ENCODE measurements at regions not wholly inside any gene's neighbourhood (a gene's known extent, or its start where the extent isn't known, plus 50 kb on each side); places are given as distances from the start of the nearest gene placed in this dataset.

GRCh38 chr7:84701524-84702306, 485.1 kb downstream of the SEMA3D start:
- TF ChIP-seq, protein P1, sequence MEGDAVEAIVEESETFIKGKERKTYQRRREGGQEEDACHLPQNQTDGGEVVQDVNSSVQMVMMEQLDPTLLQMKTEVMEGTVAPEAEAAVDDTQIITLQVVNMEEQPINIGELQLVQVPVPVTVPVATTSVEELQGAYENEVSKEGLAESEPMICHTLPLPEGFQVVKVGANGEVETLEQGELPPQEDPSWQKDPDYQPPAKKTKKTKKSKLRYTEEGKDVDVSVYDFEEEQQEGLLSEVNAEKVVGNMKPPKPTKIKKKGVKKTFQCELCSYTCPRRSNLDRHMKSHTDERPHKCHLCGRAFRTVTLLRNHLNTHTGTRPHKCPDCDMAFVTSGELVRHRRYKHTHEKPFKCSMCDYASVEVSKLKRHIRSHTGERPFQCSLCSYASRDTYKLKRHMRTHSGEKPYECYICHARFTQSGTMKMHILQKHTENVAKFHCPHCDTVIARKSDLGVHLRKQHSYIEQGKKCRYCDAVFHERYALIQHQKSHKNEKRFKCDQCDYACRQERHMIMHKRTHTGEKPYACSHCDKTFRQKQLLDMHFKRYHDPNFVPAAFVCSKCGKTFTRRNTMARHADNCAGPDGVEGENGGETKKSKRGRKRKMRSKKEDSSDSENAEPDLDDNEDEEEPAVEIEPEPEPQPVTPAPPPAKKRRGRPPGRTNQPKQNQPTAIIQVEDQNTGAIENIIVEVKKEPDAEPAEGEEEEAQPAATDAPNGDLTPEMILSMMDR (conservative IDR thresholded peaks at IDR 0.05 in 1 of 2, IDR thresholded peaks at IDR 0.05 in 1 of 2; ENCODE audit: extremely low read depth in 1 of 2, insufficient read depth in 1 of 2, low read depth in 1 of 2, low read length in 2 of 2) = no peak
- TF ChIP-seq EZH2 (IDR thresholded peaks at IDR 0.05; ENCODE audit: borderline replicate concordance, low read length) = no peak
